Prostate gland (tissue), 2 donors: ENCODE measurements at regions not wholly inside any gene's neighbourhood (a gene's known extent, or its start where the extent isn't known, plus 50 kb on each side); places are given as distances from the start of the nearest gene placed in this dataset.

Source experiments
- DNase-seq: peaks from one replicate; pipeline ENCODE4 v3.0.0-alpha.2; 2019; ENCODE audit warnings: low spot score
- H3K27ac ChIP-seq, 2 donors: fragments of 200-600 bp; sonication (generic); 2 replicates each; pipeline ENCODE4 v1.5.1; 2017 to 2019
- H3K27me3 ChIP-seq: fragments of 200-600 bp; sonication (generic); replicated peaks from 2 replicates; pipeline ENCODE4 v1.5.1; 2019; ENCODE audit not compliant: insufficient read depth
- H3K36me3 ChIP-seq, 2 donors: fragments of 200-600 bp; sonication (generic); 1 replicate in 1 of 2; 2 replicates in 1 of 2; pipeline versions ENCODE4 v1.5.1 to v1.8.1; 2017 to 2019
- H3K4me1 ChIP-seq: fragments of 200-600 bp; sonication (generic); replicated peaks from 2 replicates; pipeline ENCODE4 v1.5.1; 2019
- H3K4me3 ChIP-seq, 2 donors: fragments of 200-600 bp; sonication (generic); 2 replicates each; pipeline ENCODE4 v1.5.1; 2017 to 2019
- H3K9me3 ChIP-seq: fragments of 200-600 bp; sonication (generic); 2 replicates; pipeline ENCODE4 v1.5.1; 2017
- POLR2A ChIP-seq: fragments of 450-650 bp; IDR thresholded peaks from one replicate; pipeline ENCODE4 v1.6.1; 2016; ENCODE audit warnings: antibody characterized with exemption, mild to moderate bottlenecking
- POLR2AphosphoS5 ChIP-seq: sonication (generic); formaldehyde crosslinking; IDR thresholded peaks from one replicate; pipeline ENCODE4 v1.6.1; 2017; ENCODE audit warnings: antibody characterized with exemption
- WGBS: methylation state at CpG from one replicate; pipeline ENCODE4 v1.1.5; 2018; 5-methylcytosine and 5-hydroxymethylcytosine counted together
- intact Hi-C: fragments of 100-400 bp; cut with DNase I; formaldehyde crosslinking; loops from one replicate; pipeline ENCODE4 v1.14.2; 2022
- TF ChIP-seq, protein P1 (sequence below), 4 experiments: fragments of 200-600 bp in 2 of 4; fragments of 450-650 bp in 2 of 4; sonication (generic) in 2 of 4; IDR thresholded peaks; 1 replicate in 3 of 4; 2 replicates in 1 of 4; pipeline ENCODE4 v1.5.1; 2016 to 2019; ENCODE audit warnings: antibody characterized with exemption in 4 of 4, mild to moderate bottlenecking in 2 of 4, moderate library complexity in 2 of 4

DNA sequence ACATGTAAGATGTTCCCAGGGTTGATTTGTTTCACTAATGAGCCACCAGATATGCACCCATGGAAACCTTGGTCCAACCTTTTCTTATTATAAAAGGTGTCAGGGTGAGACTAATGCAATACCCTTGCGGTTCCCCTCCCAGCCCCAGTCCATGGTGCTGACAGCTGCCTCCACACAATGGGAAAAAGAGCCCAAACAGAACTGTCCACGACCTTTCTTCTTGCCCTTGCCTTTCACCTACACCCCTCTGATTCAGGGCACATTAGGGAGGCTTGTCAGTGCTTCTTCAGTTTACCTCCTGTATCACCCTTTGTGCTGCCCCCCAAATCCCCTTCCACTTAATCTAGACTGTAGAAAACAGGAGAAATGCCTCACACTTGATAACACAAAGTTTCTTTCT is 352.7 kb upstream of the CDH4 start:
- WGBS = 56% methylated on average over 2 of the region's 2 CpGs
- TF ChIP-seq POLR2A = no peak
- TF ChIP-seq, protein P1, sequence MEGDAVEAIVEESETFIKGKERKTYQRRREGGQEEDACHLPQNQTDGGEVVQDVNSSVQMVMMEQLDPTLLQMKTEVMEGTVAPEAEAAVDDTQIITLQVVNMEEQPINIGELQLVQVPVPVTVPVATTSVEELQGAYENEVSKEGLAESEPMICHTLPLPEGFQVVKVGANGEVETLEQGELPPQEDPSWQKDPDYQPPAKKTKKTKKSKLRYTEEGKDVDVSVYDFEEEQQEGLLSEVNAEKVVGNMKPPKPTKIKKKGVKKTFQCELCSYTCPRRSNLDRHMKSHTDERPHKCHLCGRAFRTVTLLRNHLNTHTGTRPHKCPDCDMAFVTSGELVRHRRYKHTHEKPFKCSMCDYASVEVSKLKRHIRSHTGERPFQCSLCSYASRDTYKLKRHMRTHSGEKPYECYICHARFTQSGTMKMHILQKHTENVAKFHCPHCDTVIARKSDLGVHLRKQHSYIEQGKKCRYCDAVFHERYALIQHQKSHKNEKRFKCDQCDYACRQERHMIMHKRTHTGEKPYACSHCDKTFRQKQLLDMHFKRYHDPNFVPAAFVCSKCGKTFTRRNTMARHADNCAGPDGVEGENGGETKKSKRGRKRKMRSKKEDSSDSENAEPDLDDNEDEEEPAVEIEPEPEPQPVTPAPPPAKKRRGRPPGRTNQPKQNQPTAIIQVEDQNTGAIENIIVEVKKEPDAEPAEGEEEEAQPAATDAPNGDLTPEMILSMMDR (IDR thresholded peaks at IDR 0.05) = no peak
- TF ChIP-seq POLR2AphosphoS5 = no peak
- H3K9me3 ChIP-seq = no peaks in the 10 kb centered on the region
- no peak for DNase-seq
- intact Hi-C loops = no loop called here
- no peak overlapping the region for H3K4me3 ChIP-seq
- no peak overlapping the region for H3K27ac ChIP-seq
- H3K27me3 ChIP-seq = no peaks in the 10 kb centered on the region
- no peaks in the 10 kb centered on the region for H3K36me3 ChIP-seq
- no peaks in the 10 kb centered on the region for H3K4me1 ChIP-seq

GRCh38 chr20:60900618-60901017 is 351.4 kb upstream of the CDH4 start:
- intact Hi-C loops = no loop called here
- Histone ChIP-seq H3K27ac (no peak overlapping the region), H3K4me3 (no peak overlapping the region), H3K27me3 (no peaks in the 10 kb centered on the region), H3K36me3 (no peaks in the 10 kb centered on the region), H3K4me1 (no peaks in the 10 kb centered on the region), H3K9me3 (no peaks in the 10 kb centered on the region)
- WGBS = 15% methylated on average over 5 of the region's 5 CpGs
- no peak for DNase-seq
- no peak for TF ChIP-seq POLR2AphosphoS5
- TF ChIP-seq, protein P1 (IDR thresholded peaks at IDR 0.05) = no peak
- TF ChIP-seq POLR2A = no peak

GRCh38 chr20:60901831-60902230 is 350.2 kb upstream of the CDH4 start:
- Histone ChIP-seq H3K4me3 (no peak overlapping the region), H3K4me1 (no peaks in the 10 kb centered on the region), H3K36me3 (no peaks in the 10 kb centered on the region), H3K27me3 (no peaks in the 10 kb centered on the region), H3K27ac (no peak overlapping the region), H3K9me3 (no peaks in the 10 kb centered on the region)
- intact Hi-C loops = no loop called here
- 89% methylated on average over 1 of the region's 1 CpG for WGBS
- no peak for DNase-seq
- TF ChIP-seq, protein P1 (IDR thresholded peaks at IDR 0.05) = no peak
- no peak for TF ChIP-seq POLR2A
- TF ChIP-seq POLR2AphosphoS5 = no peak

DNA sequence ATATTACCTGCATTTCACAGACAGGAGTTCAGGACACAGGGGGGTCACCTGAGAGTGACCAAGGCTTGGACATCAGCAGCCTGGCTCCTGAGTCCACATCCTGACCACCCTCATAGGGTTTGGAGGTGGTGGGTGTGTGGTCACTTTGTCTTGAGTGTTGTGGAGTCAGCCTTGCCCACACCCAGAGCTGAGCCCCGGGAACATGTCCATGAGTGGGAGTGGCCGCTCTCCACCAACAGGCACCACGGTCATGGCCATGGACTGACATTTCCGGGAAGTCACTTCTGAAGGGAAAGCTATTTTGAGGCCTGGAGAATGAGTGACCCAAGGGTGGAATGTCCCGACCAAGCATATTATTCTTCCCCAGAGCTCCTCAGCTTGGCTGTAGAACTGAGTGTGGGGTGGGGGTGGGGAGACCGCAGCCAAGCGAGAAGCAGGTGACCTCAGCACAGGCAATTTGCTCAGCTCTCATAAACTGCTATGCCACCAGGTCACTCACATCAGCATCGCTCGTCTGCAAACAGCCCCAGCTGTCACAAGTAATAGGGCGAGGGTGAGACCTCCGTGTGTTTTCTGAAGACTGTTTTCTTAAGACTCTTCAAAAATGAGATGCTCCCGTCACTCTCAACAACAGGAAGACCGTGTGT is 348.6 kb upstream of the CDH4 start:
- intact Hi-C loops = no loop called here
- H3K27ac ChIP-seq = no peak overlapping the region
- no peak overlapping the region for H3K4me3 ChIP-seq
- TF ChIP-seq POLR2A (no peak), POLR2AphosphoS5 (no peak)
- TF ChIP-seq, protein P1 (IDR thresholded peaks at IDR 0.05) = no peak
- WGBS = 35% methylated on average over 12 of the region's 13 CpGs
- no peaks in the 10 kb centered on the region for H3K4me1 ChIP-seq
- no peaks in the 10 kb centered on the region for H3K9me3 ChIP-seq
- no peaks in the 10 kb centered on the region for H3K27me3 ChIP-seq
- DNase-seq = no peak
- no peaks in the 10 kb centered on the region for H3K36me3 ChIP-seq

DNA sequence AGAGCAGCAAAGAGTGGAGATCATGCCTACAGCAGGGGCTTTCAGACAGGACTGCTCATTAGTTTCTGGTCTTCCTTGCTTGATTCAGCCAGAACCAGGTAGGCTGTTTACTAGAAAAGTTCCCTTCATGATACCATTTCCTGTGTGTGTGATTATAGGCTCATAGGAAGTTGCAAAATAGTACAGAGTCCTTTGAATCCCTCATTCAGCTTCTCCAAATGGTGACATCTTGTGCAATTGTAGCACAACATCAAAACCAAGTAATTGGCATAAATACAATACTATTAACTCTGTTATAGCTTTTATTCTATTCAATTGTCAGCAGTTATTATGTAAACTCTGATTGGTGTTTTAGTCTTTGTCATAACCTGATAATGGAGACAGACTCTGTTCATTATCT is 347.3 kb upstream of the CDH4 start:
- Histone ChIP-seq H3K27ac (no peak overlapping the region), H3K9me3 (no peaks in the 10 kb centered on the region), H3K36me3 (no peaks in the 10 kb centered on the region), H3K4me1 (no peaks in the 10 kb centered on the region), H3K27me3 (no peaks in the 10 kb centered on the region), H3K4me3 (no peak overlapping the region)
- no peak for DNase-seq
- TF ChIP-seq POLR2AphosphoS5 (no peak), POLR2A (no peak)
- TF ChIP-seq, protein P1 (IDR thresholded peaks at IDR 0.05) = no peak
- intact Hi-C loops = no loop called here
